OCI-LY1 (cell line): ENCODE measurements at regions not wholly inside any gene's neighbourhood (a gene's known extent, or its start where the extent isn't known, plus 50 kb on each side); places are given as distances from the start of the nearest gene placed in this dataset.

Experiments
- EZH2 ChIP-seq: fragments of 200-600 bp; sonication (generic), shearing (Covaris generic); IDR thresholded peaks from 2 replicates; pipeline ENCODE4 v1.8.0; 2017; ENCODE audit warnings: borderline replicate concordance, mixed run types, mild to moderate bottlenecking, antibody characterized with exemption, low read length, moderate library complexity, mixed read lengths
- TF ChIP-seq, protein P1 (sequence below): fragments of 200-600 bp; sonication (generic), shearing (Covaris generic); IDR thresholded peaks from 2 replicates; pipeline ENCODE4 v1.5.1; 2017; ENCODE audit warnings: mild to moderate bottlenecking, antibody characterized with exemption, low read length, moderate library complexity, mixed read lengths

GRCh38 chr2:43131051-43131889, 95.1 kb downstream of the ZFP36L2 start:
- TF ChIP-seq, protein P1, sequence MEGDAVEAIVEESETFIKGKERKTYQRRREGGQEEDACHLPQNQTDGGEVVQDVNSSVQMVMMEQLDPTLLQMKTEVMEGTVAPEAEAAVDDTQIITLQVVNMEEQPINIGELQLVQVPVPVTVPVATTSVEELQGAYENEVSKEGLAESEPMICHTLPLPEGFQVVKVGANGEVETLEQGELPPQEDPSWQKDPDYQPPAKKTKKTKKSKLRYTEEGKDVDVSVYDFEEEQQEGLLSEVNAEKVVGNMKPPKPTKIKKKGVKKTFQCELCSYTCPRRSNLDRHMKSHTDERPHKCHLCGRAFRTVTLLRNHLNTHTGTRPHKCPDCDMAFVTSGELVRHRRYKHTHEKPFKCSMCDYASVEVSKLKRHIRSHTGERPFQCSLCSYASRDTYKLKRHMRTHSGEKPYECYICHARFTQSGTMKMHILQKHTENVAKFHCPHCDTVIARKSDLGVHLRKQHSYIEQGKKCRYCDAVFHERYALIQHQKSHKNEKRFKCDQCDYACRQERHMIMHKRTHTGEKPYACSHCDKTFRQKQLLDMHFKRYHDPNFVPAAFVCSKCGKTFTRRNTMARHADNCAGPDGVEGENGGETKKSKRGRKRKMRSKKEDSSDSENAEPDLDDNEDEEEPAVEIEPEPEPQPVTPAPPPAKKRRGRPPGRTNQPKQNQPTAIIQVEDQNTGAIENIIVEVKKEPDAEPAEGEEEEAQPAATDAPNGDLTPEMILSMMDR = peak; percentile 75
- no peak for TF ChIP-seq EZH2
